Body of pancreas (tissue), 4 donors: ENCODE measurements at regions not wholly inside any gene's neighbourhood (a gene's known extent, or its start where the extent isn't known, plus 50 kb on each side); places are given as distances from the start of the nearest gene placed in this dataset.

ENCODE experiments used
- CTCF ChIP-seq, 7 experiments: fragments of 450-650 bp in 4 of 7; fragments of 200-600 bp in 3 of 7; sonication (generic) in 3 of 7; IDR thresholded peaks; one replicate each; pipeline ENCODE4 v1.5.1; 2016 to 2019; ENCODE audit warnings: antibody characterized with exemption in 7 of 7
- POLR2A ChIP-seq, 3 donors: fragments of 450-650 bp; IDR thresholded peaks; one replicate each; pipeline ENCODE4 v1.6.1; 2016; ENCODE audit warnings: antibody characterized with exemption in 3 of 3, mild to moderate bottlenecking in 2 of 3

GRCh38 chr20:20832715-20833114 lies 120.3 kb upstream of the RALGAPA2 start:
- TF ChIP-seq CTCF (IDR thresholded peaks at IDR 0.05) (no peak), POLR2A (IDR thresholded peaks at IDR 0.05) (no peak)
